ENCODE measurements at regions not wholly inside any gene's neighbourhood (a gene's known extent, or its start where the extent isn't known, plus 50 kb on each side); places are given as distances from the start of the nearest gene placed in this dataset.
"Not testable (repeated sequence)": the region's sequence is repeated elsewhere in the genome, so short reads cannot be mapped to it uniquely, and the experiment has no call there.

GRCh38 chr2:87456477-87457128 is 291.3 kb upstream of the PLGLB2 start:
- peak; percentile 21 for DNase-seq (ENCODE audit: extremely low read depth, insufficient read length)
- not testable (repeated sequence) for H3K27me3 ChIP-seq (replicated peaks; ENCODE audit: control insufficient read depth, insufficient read depth, low read length); H3K36me3 ChIP-seq (ENCODE audit: control insufficient read depth, insufficient read depth, low read length)
- peak overlapping the region; percentile 54 for H3K4me3 ChIP-seq (replicated peaks; ENCODE audit: low read depth, low read length)

- H3K36me3 ChIP-seq (ENCODE audit: control insufficient read depth, insufficient read depth, low read length); DNase-seq (ENCODE audit: extremely low read depth, insufficient read length); H3K27me3 ChIP-seq (replicated peaks; ENCODE audit: control insufficient read depth, insufficient read depth, low read length); H3K4me3 ChIP-seq (replicated peaks; ENCODE audit: low read depth, low read length): not testable (repeated sequence)
These were observed 290.8 kb upstream of the PLGLB2 start for GRCh38 chr2:87457129-87457499.

- H3K36me3 ChIP-seq (ENCODE audit: control insufficient read depth, insufficient read depth, low read length); DNase-seq (ENCODE audit: extremely low read depth, insufficient read length); H3K4me3 ChIP-seq (replicated peaks; ENCODE audit: low read depth, low read length); H3K27me3 ChIP-seq (replicated peaks; ENCODE audit: control insufficient read depth, insufficient read depth, low read length): not testable (repeated sequence)
These were observed 288.9 kb upstream of the PLGLB2 start for GRCh38 chr2:87458938-87459337.

GRCh38 chr2:87460104-87460503 is 287.8 kb upstream of the PLGLB2 start:
- not testable (repeated sequence) for H3K4me3 ChIP-seq (replicated peaks; ENCODE audit: low read depth, low read length); H3K36me3 ChIP-seq (ENCODE audit: control insufficient read depth, insufficient read depth, low read length); H3K27me3 ChIP-seq (replicated peaks; ENCODE audit: control insufficient read depth, insufficient read depth, low read length); DNase-seq (ENCODE audit: extremely low read depth, insufficient read length)

- not testable (repeated sequence) for H3K4me3 ChIP-seq (replicated peaks; ENCODE audit: low read depth, low read length); H3K27me3 ChIP-seq (replicated peaks; ENCODE audit: control insufficient read depth, insufficient read depth, low read length); DNase-seq (ENCODE audit: extremely low read depth, insufficient read length); H3K36me3 ChIP-seq (ENCODE audit: control insufficient read depth, insufficient read depth, low read length)
These were observed 287.2 kb upstream of the PLGLB2 start for GRCh38 chr2:87460662-87461061.

- not testable (repeated sequence) for H3K27me3 ChIP-seq (replicated peaks; ENCODE audit: control insufficient read depth, insufficient read depth, low read length); DNase-seq (ENCODE audit: extremely low read depth, insufficient read length); H3K36me3 ChIP-seq (ENCODE audit: control insufficient read depth, insufficient read depth, low read length); H3K4me3 ChIP-seq (replicated peaks; ENCODE audit: low read depth, low read length)
These were observed 286.2 kb upstream of the PLGLB2 start for GRCh38 chr2:87461671-87462070.

- H3K36me3 ChIP-seq (ENCODE audit: control insufficient read depth, insufficient read depth, low read length); H3K4me3 ChIP-seq (replicated peaks; ENCODE audit: low read depth, low read length); DNase-seq (ENCODE audit: extremely low read depth, insufficient read length); H3K27me3 ChIP-seq (replicated peaks; ENCODE audit: control insufficient read depth, insufficient read depth, low read length): not testable (repeated sequence)
These were observed 283.7 kb upstream of the PLGLB2 start for GRCh38 chr2:87464219-87464618.

- not testable (repeated sequence) for H3K36me3 ChIP-seq (ENCODE audit: control insufficient read depth, insufficient read depth, low read length); DNase-seq (ENCODE audit: extremely low read depth, insufficient read length); H3K27me3 ChIP-seq (replicated peaks; ENCODE audit: control insufficient read depth, insufficient read depth, low read length); H3K4me3 ChIP-seq (replicated peaks; ENCODE audit: low read depth, low read length)
These were observed 282.2 kb upstream of the PLGLB2 start for GRCh38 chr2:87465730-87466129.

GRCh38 chr2:87466591-87467120 is 281.2 kb upstream of the PLGLB2 start:
- not testable (repeated sequence) for H3K27me3 ChIP-seq (replicated peaks; ENCODE audit: control insufficient read depth, insufficient read depth, low read length); DNase-seq (ENCODE audit: extremely low read depth, insufficient read length); H3K36me3 ChIP-seq (ENCODE audit: control insufficient read depth, insufficient read depth, low read length); H3K4me3 ChIP-seq (replicated peaks; ENCODE audit: low read depth, low read length)
- TF ChIP-seq CTCF (IDR thresholded peaks at IDR 0.05; ENCODE audit: insufficient read depth, low read length, poor library complexity, severe bottlenecking) = peak; percentile 13

- not testable (repeated sequence) for H3K36me3 ChIP-seq (ENCODE audit: control insufficient read depth, insufficient read depth, low read length); H3K4me3 ChIP-seq (replicated peaks; ENCODE audit: low read depth, low read length); DNase-seq (ENCODE audit: extremely low read depth, insufficient read length); H3K27me3 ChIP-seq (replicated peaks; ENCODE audit: control insufficient read depth, insufficient read depth, low read length)
These were observed 279.4 kb upstream of the PLGLB2 start for GRCh38 chr2:87468429-87468981.

- H3K27me3 ChIP-seq (replicated peaks; ENCODE audit: control insufficient read depth, insufficient read depth, low read length); H3K36me3 ChIP-seq (ENCODE audit: control insufficient read depth, insufficient read depth, low read length); H3K4me3 ChIP-seq (replicated peaks; ENCODE audit: low read depth, low read length): not testable (repeated sequence)
- DNase-seq (ENCODE audit: extremely low read depth, insufficient read length) = peak; percentile 38
These were observed 278.4 kb upstream of the PLGLB2 start for GRCh38 chr2:87469180-87470151.

GRCh38 chr2:87470381-87471380 is 277.2 kb upstream of the PLGLB2 start:
- not testable (repeated sequence) for H3K27me3 ChIP-seq (replicated peaks; ENCODE audit: control insufficient read depth, insufficient read depth, low read length); H3K36me3 ChIP-seq (ENCODE audit: control insufficient read depth, insufficient read depth, low read length); H3K4me3 ChIP-seq (replicated peaks; ENCODE audit: low read depth, low read length)
- peak; percentile 26 for DNase-seq (ENCODE audit: extremely low read depth, insufficient read length)

Measured in GM06990 (cell line).